ENCODE measurements at regions not wholly inside any gene's neighbourhood (a gene's known extent, or its start where the extent isn't known, plus 50 kb on each side); places are given as distances from the start of the nearest gene placed in this dataset.

GRCh38 chr9:129338724-129339430 is 160.8 kb upstream of the IER5L start:
- CTCF ChIA-PET: interaction anchor here (0.6 kb wide), 1 partner anchor 143 kb away, joined by 3 read pairs; no protein-coding TSS in a partner anchor
- H3K27ac ChIP-seq: peak overlapping the region; percentile 55
- no peak for TF ChIP-seq CTCF (conservative IDR thresholded peaks at IDR 0.05; ENCODE audit: low read depth)
- POLR2A ChIA-PET (ENCODE audit: low non-redundant PET): interaction anchor here (0.6 kb wide), 1 partner anchor 28 kb away, joined by 9 read pairs; no protein-coding TSS in a partner anchor
- DNase-seq (ENCODE audit: low spot score): no peak

- peak overlapping the region; percentile 100 for H3K27ac ChIP-seq
- ChIA-PET POLR2A (ENCODE audit: low non-redundant PET) (no interaction called here), CTCF (no interaction called here)
These were observed 159.5 kb upstream of the IER5L start for GRCh38 chr9:129337336-129338140.

GRCh38 chr9:129336601-129337331 is 158.7 kb upstream of the IER5L start:
- ChIA-PET POLR2A (ENCODE audit: low non-redundant PET) (interaction anchor here (0.6 to 5.9 kb wide), 3 partner anchors 147 to 160 kb away, joined by 3 to 81 read pairs (median 4); partner anchors contain the start of gene IER5L), CTCF (interaction anchor here (1.9 to 2.5 kb wide), 2 partner anchors 163 to 198 kb away, joined by 7 to 9 read pairs; no protein-coding TSS in a partner anchor)
- no peak for TF ChIP-seq CTCF (conservative IDR thresholded peaks at IDR 0.05; ENCODE audit: low read depth)
- DNase-seq (ENCODE audit: low spot score): no peak
- peak overlapping the region; percentile 100 for H3K27ac ChIP-seq

More at GRCh38 chr9:129337336-129338140, 159.5 kb upstream of the IER5L start:
- no peak for TF ChIP-seq CTCF (conservative IDR thresholded peaks at IDR 0.05; ENCODE audit: low read depth)
- DNase-seq (ENCODE audit: low spot score): no peak

- DNase-seq (ENCODE audit: low spot score): no peak
- ChIA-PET POLR2A (ENCODE audit: low non-redundant PET) (interaction anchor here (0.6 to 5.9 kb wide), 3 partner anchors 148 to 160 kb away, joined by 3 to 81 read pairs (median 4); partner anchors contain the start of gene IER5L), CTCF (interaction anchor here (0.7 to 2.5 kb wide), 3 partner anchors 24 to 197 kb away, joined by 5 to 9 read pairs (median 7); no protein-coding TSS in a partner anchor)
- H3K27ac ChIP-seq: peak overlapping the region; percentile 100
- no peak for TF ChIP-seq CTCF (conservative IDR thresholded peaks at IDR 0.05; ENCODE audit: low read depth)
These were observed 158.1 kb upstream of the IER5L start for GRCh38 chr9:129336130-129336528.

- POLR2A ChIA-PET (ENCODE audit: low non-redundant PET): interaction anchor here (0.5 to 5.9 kb wide), 6 partner anchors 18 to 1583 kb away, joined by 4 to 81 read pairs (median 5); partner anchors contain the start of gene IER5L
These were observed 157.5 kb upstream of the IER5L start for GRCh38 chr9:129335464-129336129.

More at GRCh38 chr9:129335464-129336129, 157.5 kb upstream of the IER5L start:
- CTCF ChIA-PET: interaction anchor here (0.7 to 2.5 kb wide), 7 partner anchors 23 to 276 kb away, joined by 3 to 9 read pairs (median 5); no protein-coding TSS in a partner anchor
- DNase-seq (ENCODE audit: low spot score): no peak
- TF ChIP-seq CTCF (conservative IDR thresholded peaks at IDR 0.05; ENCODE audit: low read depth): no peak
- peak overlapping the region; percentile 100 for H3K27ac ChIP-seq
